22Rv1 (cell line): ENCODE measurements at regions not wholly inside any gene's neighbourhood (a gene's known extent, or its start where the extent isn't known, plus 50 kb on each side); places are given as distances from the start of the nearest gene placed in this dataset.

Source experiments
- CTCF ChIP-seq: fragments of 450-650 bp; IDR thresholded peaks from 2 replicates; pipeline ENCODE4 v1.5.1; 2017; ENCODE audit warnings: mild to moderate bottlenecking
- ZFX ChIP-seq: fragments of 450-650 bp; IDR thresholded peaks from 2 replicates; pipeline ENCODE4 v1.6.1; 2017; ENCODE audit warnings: antibody characterized with exemption, borderline replicate concordance

DNA sequence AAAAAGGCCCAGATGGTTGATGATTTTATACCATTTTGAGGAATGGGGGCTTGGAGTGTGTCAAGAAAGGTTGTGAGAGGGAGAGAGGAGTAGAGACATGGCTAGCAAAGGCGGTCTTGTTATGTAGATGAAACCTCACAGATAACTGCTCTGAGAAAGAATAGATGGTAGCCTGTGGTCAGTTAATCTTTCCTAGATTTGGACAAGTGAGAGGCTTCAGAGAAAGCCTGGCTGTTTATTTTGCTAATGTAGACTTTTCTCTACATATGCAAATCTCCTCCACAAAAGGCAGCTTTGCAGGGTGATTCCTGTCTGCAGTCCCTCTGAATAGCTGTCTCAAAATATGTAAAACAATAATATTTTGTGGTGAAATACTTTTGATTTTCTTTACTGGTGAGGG is 177.3 kb downstream of the OTOL1 start:
- no peak for TF ChIP-seq CTCF
- no peak for TF ChIP-seq ZFX
